ENCODE measurements at regions not wholly inside any gene's neighbourhood (a gene's known extent, or its start where the extent isn't known, plus 50 kb on each side); places are given as distances from the start of the nearest gene placed in this dataset.

GRCh38 chr3:157876556-157876955, 229.7 kb downstream of the SHOX2 start:
- no peaks in the 10 kb centered on the region for H3K9me3 ChIP-seq
- H3K4me3 ChIP-seq = no peak overlapping the region
- TF ChIP-seq CTCF (IDR thresholded peaks at IDR 0.05) = no peak
- no peaks in the 10 kb centered on the region for H3K36me3 ChIP-seq (ENCODE audit: insufficient read depth in 1 of 2, low read depth in 1 of 2)
- DNase-seq = no peak
- no peak for ATAC-seq
- intact Hi-C loops (cut with DNase I) = loop anchor here in 1 of 2 donors (10.0 kb wide), 1 partner anchor 262 kb away; no protein-coding TSS in a partner anchor
- peaks cover 8% of the 10 kb centered on the region for H3K4me1 ChIP-seq
- peaks cover 0 to 2% (median 0%) of the 10 kb centered on the region in 3 donors for H3K27me3 ChIP-seq (ENCODE audit: insufficient read depth in 3 of 3, low read length in 2 of 3)
- 78 to 81% (median 80%) methylated on average over 2 of the region's 2 CpGs for WGBS, 3 donors
- H3K27ac ChIP-seq = no peak overlapping the region

- peaks cover 0 to 2% (median 0%) of the 10 kb centered on the region in 3 donors for H3K27me3 ChIP-seq (ENCODE audit: insufficient read depth in 3 of 3, low read length in 2 of 3)
- H3K4me1 ChIP-seq = peaks cover 8% of the 10 kb centered on the region
- no peaks in the 10 kb centered on the region for H3K36me3 ChIP-seq (ENCODE audit: insufficient read depth in 1 of 2, low read depth in 1 of 2)
- DNase-seq = peak in 1 of 2 donors; percentile 31
- peak in 3 of 4 donors; percentile 36 to 51 (median 49) for ATAC-seq
- WGBS, 3 donors = 9 to 35% (median 23%) methylated on average over 1 of the region's 1 CpG
- H3K27ac ChIP-seq = no peak overlapping the region
- no peak for TF ChIP-seq CTCF (IDR thresholded peaks at IDR 0.05)
- H3K4me3 ChIP-seq = no peak overlapping the region
- intact Hi-C loops (cut with DNase I) = loop anchor here in 1 of 2 donors (10.0 kb wide), 1 partner anchor 258 kb away; no protein-coding TSS in a partner anchor
- H3K9me3 ChIP-seq = no peaks in the 10 kb centered on the region
These were observed 233.3 kb downstream of the SHOX2 start for GRCh38 chr3:157872902-157873301.

GRCh38 chr3:157871838-157872460, 234.3 kb downstream of the SHOX2 start:
- intact Hi-C loops (cut with DNase I) = loop anchor here in 1 of 2 donors (10.0 kb wide), 1 partner anchor 257 kb away; no protein-coding TSS in a partner anchor
- ATAC-seq = no peak
- Histone ChIP-seq H3K27me3 (ENCODE audit: insufficient read depth in 3 of 3, low read length in 2 of 3) (peaks cover 0 to 2% (median 0%) of the 10 kb centered on the region in 3 donors), H3K36me3 (ENCODE audit: insufficient read depth in 1 of 2, low read depth in 1 of 2) (no peaks in the 10 kb centered on the region), H3K4me3 (no peak overlapping the region), H3K4me1 (peaks cover 8% of the 10 kb centered on the region), H3K9me3 (no peaks in the 10 kb centered on the region), H3K27ac (no peak overlapping the region)
- no peak for TF ChIP-seq CTCF (IDR thresholded peaks at IDR 0.05)
- WGBS, 3 donors = 52 to 60% (median 53%) methylated on average over 3 of the region's 3 CpGs
- no peak for DNase-seq

- Histone ChIP-seq H3K4me3 (no peak overlapping the region), H3K27ac (no peak overlapping the region), H3K4me1 (peaks cover 8% of the 10 kb centered on the region), H3K27me3 (ENCODE audit: insufficient read depth in 3 of 3, low read length in 2 of 3) (peaks cover 0 to 2% (median 0%) of the 10 kb centered on the region in 3 donors), H3K9me3 (no peaks in the 10 kb centered on the region), H3K36me3 (ENCODE audit: insufficient read depth in 1 of 2, low read depth in 1 of 2) (no peaks in the 10 kb centered on the region)
- intact Hi-C loops (cut with DNase I) = loop anchor here in 1 of 2 donors (10.0 kb wide), 1 partner anchor 256 kb away; no protein-coding TSS in a partner anchor
- ATAC-seq (no peak), DNase-seq (no peak)
- WGBS, 3 donors = 85% methylated on average over 7 of the region's 7 CpGs
- no peak for TF ChIP-seq CTCF (IDR thresholded peaks at IDR 0.05)
These were observed 235.0 kb downstream of the SHOX2 start for GRCh38 chr3:157871248-157871647.

All from psoas muscle (tissue), 7 donors.